Fibroblast of lung (primary cell): ENCODE measurements at regions not wholly inside any gene's neighbourhood (a gene's known extent, or its start where the extent isn't known, plus 50 kb on each side); places are given as distances from the start of the nearest gene placed in this dataset.

ENCODE experiments used
- CTCF ChIP-seq, 2 donors: IDR thresholded peaks in 1 of 2; conservative IDR thresholded peaks in 1 of 2; 1 replicate in 1 of 2; 2 replicates in 1 of 2; pipeline ENCODE4 v1.5.1; 2011 to 2012; ENCODE audit warnings: low read length in 2 of 2, control low read depth in 1 of 2, inconsistent platforms in 1 of 2, low read depth in 1 of 2, mild to moderate bottlenecking in 1 of 2
- EZH2 ChIP-seq: IDR thresholded peaks from 2 replicates; pipeline ENCODE4 v1.5.1; 2012; ENCODE audit warnings: low read length, control low read depth, mild to moderate bottlenecking; ENCODE audit errors: missing control alignments

GRCh38 chr13:74004109-74004508, 130.1 kb downstream of the KLF12 start:
- TF ChIP-seq CTCF (conservative IDR thresholded peaks at IDR 0.05 in 1 of 2, IDR thresholded peaks at IDR 0.05 in 1 of 2; ENCODE audit: low read depth in 1 of 2, low read length in 2 of 2) (no peak), EZH2 (no peak)
